HEK293T (cell line): ENCODE measurements at regions not wholly inside any gene's neighbourhood (a gene's known extent, or its start where the extent isn't known, plus 50 kb on each side); places are given as distances from the start of the nearest gene placed in this dataset.

ENCODE experiments used
- BHLHE40 ChIP-seq: fragments of 450-650 bp; IDR thresholded peaks from 2 replicates; pipeline ENCODE4 v1.6.1; 2016; ENCODE audit warnings: mild to moderate bottlenecking, moderate library complexity, borderline replicate concordance
- ELF4 ChIP-seq: fragments of 450-650 bp; IDR thresholded peaks from 2 replicates; pipeline ENCODE4 v1.6.1; 2017; ENCODE audit warnings: antibody characterized with exemption
- FOXA1 ChIP-seq: fragments of 450-650 bp; IDR thresholded peaks from 2 replicates; pipeline ENCODE4 v1.6.1; 2016; ENCODE audit warnings: mild to moderate bottlenecking
- FOXM1 ChIP-seq: fragments of 450-650 bp; IDR thresholded peaks from 2 replicates; pipeline ENCODE4 v1.6.1; 2017; ENCODE audit warnings: mild to moderate bottlenecking, borderline replicate concordance
- HDGF ChIP-seq: fragments of 450-650 bp; IDR thresholded peaks from 2 replicates; pipeline ENCODE4 v1.6.1; 2017; ENCODE audit warnings: antibody characterized with exemption, borderline replicate concordance
- L3MBTL2 ChIP-seq: fragments of 450-650 bp; conservative IDR thresholded peaks from 2 replicates; pipeline ENCODE4 v1.6.1; 2016; ENCODE audit warnings: mild to moderate bottlenecking
- SP1 ChIP-seq: fragments of 450-650 bp; IDR thresholded peaks from 2 replicates; pipeline ENCODE4 v1.6.1; 2017
- SUZ12 ChIP-seq: fragments of 450-650 bp; IDR thresholded peaks from 2 replicates; pipeline ENCODE4 v1.6.1; 2016; ENCODE audit warnings: mild to moderate bottlenecking
- TARDBP ChIP-seq: fragments of 450-650 bp; IDR thresholded peaks from 2 replicates; pipeline ENCODE4 v1.6.1; 2016

DNA sequence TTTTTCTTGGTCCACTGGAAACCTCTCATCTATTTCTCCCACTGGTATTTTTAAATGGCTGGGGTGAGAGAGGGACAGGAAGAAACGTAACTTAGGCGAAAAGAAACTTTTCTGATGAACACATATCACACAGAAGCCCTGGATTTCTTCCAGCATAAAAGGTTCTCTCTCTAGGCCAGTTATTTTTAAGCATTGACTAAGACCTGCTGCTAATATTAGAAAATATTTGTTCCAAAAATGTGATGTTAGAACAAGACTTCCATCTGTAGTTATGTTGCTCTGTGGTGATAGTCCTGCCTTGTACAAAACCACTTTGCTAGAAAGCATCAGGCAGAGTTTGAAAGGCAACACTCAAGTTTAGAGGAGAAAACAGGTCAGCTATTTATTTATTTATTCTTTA lies 537.7 kb downstream of the MCTP2 start:
- no peak for TF ChIP-seq L3MBTL2
- TF ChIP-seq HDGF: no peak
- no peak for TF ChIP-seq FOXM1
- TF ChIP-seq FOXA1: no peak
- TF ChIP-seq SP1: no peak
- TF ChIP-seq SUZ12: no peak
- no peak for TF ChIP-seq ELF4
- no peak for TF ChIP-seq TARDBP
- no peak for TF ChIP-seq BHLHE40
